ENCODE measurements at regions not wholly inside any gene's neighbourhood (a gene's known extent, or its start where the extent isn't known, plus 50 kb on each side); places are given as distances from the start of the nearest gene placed in this dataset.

GRCh38 chr6:140044626-140045025 lies 670.2 kb upstream of the CITED2 start:
- TF ChIP-seq, protein P1, sequence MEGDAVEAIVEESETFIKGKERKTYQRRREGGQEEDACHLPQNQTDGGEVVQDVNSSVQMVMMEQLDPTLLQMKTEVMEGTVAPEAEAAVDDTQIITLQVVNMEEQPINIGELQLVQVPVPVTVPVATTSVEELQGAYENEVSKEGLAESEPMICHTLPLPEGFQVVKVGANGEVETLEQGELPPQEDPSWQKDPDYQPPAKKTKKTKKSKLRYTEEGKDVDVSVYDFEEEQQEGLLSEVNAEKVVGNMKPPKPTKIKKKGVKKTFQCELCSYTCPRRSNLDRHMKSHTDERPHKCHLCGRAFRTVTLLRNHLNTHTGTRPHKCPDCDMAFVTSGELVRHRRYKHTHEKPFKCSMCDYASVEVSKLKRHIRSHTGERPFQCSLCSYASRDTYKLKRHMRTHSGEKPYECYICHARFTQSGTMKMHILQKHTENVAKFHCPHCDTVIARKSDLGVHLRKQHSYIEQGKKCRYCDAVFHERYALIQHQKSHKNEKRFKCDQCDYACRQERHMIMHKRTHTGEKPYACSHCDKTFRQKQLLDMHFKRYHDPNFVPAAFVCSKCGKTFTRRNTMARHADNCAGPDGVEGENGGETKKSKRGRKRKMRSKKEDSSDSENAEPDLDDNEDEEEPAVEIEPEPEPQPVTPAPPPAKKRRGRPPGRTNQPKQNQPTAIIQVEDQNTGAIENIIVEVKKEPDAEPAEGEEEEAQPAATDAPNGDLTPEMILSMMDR (IDR thresholded peaks at IDR 0.05; ENCODE audit: insufficient read depth, low read length, poor library complexity, severe bottlenecking): no peak
- TF ChIP-seq EZH2phosphoT487 (conservative IDR thresholded peaks at IDR 0.05; ENCODE audit: low read length): no peak
